Hematopoietic multipotent progenitor cell treated with erythropoietin and hydrocortisone succinate and interleukin-3 and kit ligand, for 17 days (in vitro differentiated cells): ENCODE measurements at regions not wholly inside any gene's neighbourhood (a gene's known extent, or its start where the extent isn't known, plus 50 kb on each side); places are given as distances from the start of the nearest gene placed in this dataset.
A peak's percentile ranks its signal among the peaks of the same experiment; 100 is the strongest.

Source experiments
- DNase-seq: peaks from one replicate; pipeline ENCODE4 v3.0.0-alpha.2; 2015; ENCODE audit warnings: low spot score

GRCh38 chr2:8204711-8205110, 477.1 kb upstream of the ID2 start:
- DNase-seq, result no peak

GRCh38 chr2:8209494-8209893, 472.4 kb upstream of the ID2 start:
- DNase-seq, result no peak

- DNase-seq, result no peak
These were observed 470.5 kb upstream of the ID2 start for GRCh38 chr2:8211384-8211783.

- DNase-seq, result no peak
These were observed 469.6 kb upstream of the ID2 start for GRCh38 chr2:8212239-8212638.

- DNase-seq, result no peak
These were observed 467.7 kb upstream of the ID2 start for GRCh38 chr2:8214036-8214615.

- no peak for DNase-seq
These were observed 466.5 kb upstream of the ID2 start for GRCh38 chr2:8215159-8215863.

GRCh38 chr2:8215982-8216381, 465.9 kb upstream of the ID2 start:
- DNase-seq, result no peak

- DNase-seq, result no peak
These were observed 465.5 kb upstream of the ID2 start for GRCh38 chr2:8216397-8216796.

- no peak for DNase-seq
These were observed 464.3 kb upstream of the ID2 start for GRCh38 chr2:8217468-8218030.

- DNase-seq, result no peak
These were observed 462.8 kb upstream of the ID2 start for GRCh38 chr2:8219096-8219495.

- DNase-seq, result no peak
These were observed 462.1 kb upstream of the ID2 start for GRCh38 chr2:8219631-8220355.

GRCh38 chr2:8222979-8223694, 458.7 kb upstream of the ID2 start:
- no peak for DNase-seq

- DNase-seq, result no peak
These were observed 458.0 kb upstream of the ID2 start for GRCh38 chr2:8223695-8224346.

GRCh38 chr2:8224347-8225190, 457.3 kb upstream of the ID2 start:
- DNase-seq, result peak; percentile 53

GRCh38 chr2:8225266-8225665, 456.6 kb upstream of the ID2 start:
- DNase-seq, result no peak

- no peak for DNase-seq
These were observed 456.1 kb upstream of the ID2 start for GRCh38 chr2:8225798-8226197.

GRCh38 chr2:8229546-8229986, 452.3 kb upstream of the ID2 start:
- peak; percentile 74 for DNase-seq

- no peak for DNase-seq
These were observed 451.4 kb upstream of the ID2 start for GRCh38 chr2:8230466-8230865.

- DNase-seq, result no peak
These were observed 450.0 kb upstream of the ID2 start for GRCh38 chr2:8231902-8232301.

GRCh38 chr2:8232871-8233270, 449.0 kb upstream of the ID2 start:
- no peak for DNase-seq

GRCh38 chr2:8234253-8234652, 447.6 kb upstream of the ID2 start:
- DNase-seq, result no peak
